ENCODE measurements at regions not wholly inside any gene's neighbourhood (a gene's known extent, or its start where the extent isn't known, plus 50 kb on each side); places are given as distances from the start of the nearest gene placed in this dataset.

- TF ChIP-seq, protein P1, sequence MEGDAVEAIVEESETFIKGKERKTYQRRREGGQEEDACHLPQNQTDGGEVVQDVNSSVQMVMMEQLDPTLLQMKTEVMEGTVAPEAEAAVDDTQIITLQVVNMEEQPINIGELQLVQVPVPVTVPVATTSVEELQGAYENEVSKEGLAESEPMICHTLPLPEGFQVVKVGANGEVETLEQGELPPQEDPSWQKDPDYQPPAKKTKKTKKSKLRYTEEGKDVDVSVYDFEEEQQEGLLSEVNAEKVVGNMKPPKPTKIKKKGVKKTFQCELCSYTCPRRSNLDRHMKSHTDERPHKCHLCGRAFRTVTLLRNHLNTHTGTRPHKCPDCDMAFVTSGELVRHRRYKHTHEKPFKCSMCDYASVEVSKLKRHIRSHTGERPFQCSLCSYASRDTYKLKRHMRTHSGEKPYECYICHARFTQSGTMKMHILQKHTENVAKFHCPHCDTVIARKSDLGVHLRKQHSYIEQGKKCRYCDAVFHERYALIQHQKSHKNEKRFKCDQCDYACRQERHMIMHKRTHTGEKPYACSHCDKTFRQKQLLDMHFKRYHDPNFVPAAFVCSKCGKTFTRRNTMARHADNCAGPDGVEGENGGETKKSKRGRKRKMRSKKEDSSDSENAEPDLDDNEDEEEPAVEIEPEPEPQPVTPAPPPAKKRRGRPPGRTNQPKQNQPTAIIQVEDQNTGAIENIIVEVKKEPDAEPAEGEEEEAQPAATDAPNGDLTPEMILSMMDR (IDR thresholded peaks at IDR 0.05; ENCODE audit: low read length), result no peak
- no peak for TF ChIP-seq EZH2 (IDR thresholded peaks at IDR 0.05; ENCODE audit: borderline replicate concordance, low read length)
Measured at GRCh38 chr15:29887721-29888120, 65.5 kb upstream of the TJP1 start.
